NCI-H82 (cell line): ENCODE measurements at regions not wholly inside any gene's neighbourhood (a gene's known extent, or its start where the extent isn't known, plus 50 kb on each side); places are given as distances from the start of the nearest gene placed in this dataset.
A peak's percentile ranks its signal among the peaks of the same experiment; 100 is the strongest.
"Not testable (repeated sequence)": the region's sequence is repeated elsewhere in the genome, so short reads cannot be mapped to it uniquely, and the experiment has no call there.

ENCODE experiments used
- DNase-seq: peaks from one replicate; lab custom pipeline; 2025; lab: John Stamatoyannopoulos, UW

DNA sequence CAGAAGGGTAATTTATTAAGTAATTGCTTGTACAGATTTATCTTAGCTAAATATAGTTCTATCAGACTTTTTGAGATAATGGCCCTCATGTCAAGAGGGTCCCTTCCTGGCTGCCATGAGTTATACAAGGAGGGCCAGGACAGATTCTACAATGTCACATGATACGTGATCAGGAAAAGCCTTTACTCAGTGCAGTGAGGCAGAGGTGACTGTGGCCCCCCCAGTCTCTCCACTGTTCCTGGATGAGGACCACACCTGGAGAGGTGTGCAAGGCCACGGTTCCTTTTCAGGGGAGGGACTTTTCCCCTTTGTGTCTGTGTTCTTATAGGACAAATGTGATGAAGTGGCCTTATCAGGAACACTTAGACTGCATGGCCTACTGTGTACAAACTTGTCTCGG lies 54.3 kb upstream of the LRCH1 start:
- no peak for DNase-seq

DNA sequence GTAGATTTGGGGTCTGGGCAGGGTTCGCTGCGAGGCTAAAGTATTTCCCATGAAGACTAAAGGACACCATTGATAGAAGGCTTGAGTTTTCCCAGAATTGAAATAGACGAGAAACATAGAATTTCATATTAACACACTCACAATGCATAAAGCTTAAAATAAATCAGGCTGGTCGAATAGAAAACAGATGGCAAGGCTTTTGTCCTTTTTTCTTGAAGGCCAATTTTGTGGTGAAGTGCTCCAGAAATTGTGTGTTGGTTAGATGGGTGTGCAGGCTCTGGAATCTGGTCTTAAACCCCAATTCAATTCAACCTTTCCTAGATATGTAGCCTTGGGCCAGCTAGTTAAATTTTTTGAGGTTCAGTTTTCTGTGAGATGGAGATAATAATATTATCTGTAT lies 56.9 kb upstream of the LRCH1 start:
- peak; percentile 13 for DNase-seq

- no peak for DNase-seq
These were observed 57.3 kb upstream of the LRCH1 start for GRCh38 chr13:46495651-46496050.

GRCh38 chr13:46495066-46495465 lies 57.9 kb upstream of the LRCH1 start:
- no peak for DNase-seq

GRCh38 chr13:46492946-46493345 lies 60.0 kb upstream of the LRCH1 start:
- peak; percentile 79 for DNase-seq

DNA sequence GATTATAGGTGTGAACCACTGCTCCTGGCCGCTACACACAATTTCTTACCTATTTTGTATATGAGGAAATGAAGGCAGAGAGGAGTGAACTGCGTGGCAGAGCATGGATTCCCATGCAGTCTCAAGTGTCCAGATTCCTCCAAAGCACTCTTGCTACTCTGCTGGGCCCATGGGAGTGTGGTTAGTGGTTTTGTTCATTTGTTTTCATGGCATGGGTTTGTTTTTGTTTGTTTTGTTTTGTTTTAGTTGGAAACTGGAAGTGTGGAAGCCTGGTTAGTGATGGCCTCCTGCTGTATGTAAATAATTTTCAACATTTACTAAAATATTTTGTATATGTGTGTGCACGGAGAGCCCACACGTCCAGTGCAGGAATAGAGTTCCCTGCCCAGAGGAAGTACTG lies 61.3 kb upstream of the LRCH1 start:
- no peak for DNase-seq

DNA sequence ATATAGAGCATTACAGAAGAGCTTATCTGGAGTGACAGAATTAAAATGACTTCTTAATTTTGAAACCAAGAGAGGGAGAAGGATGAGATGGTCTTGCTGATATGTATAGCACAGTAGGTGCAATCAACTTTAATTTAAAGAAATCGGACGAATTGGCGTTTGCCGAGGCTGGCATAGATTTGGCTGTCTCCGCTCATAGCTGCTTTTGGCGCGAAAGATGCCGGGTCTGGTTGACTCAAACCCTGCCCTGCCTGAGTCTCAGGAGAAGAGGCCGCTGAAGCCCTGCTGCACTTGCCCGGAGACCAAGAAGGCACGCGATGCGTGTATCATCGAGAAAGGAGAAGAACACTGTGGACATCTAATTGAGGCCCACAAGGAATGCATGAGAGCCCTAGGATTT lies 62.3 kb upstream of the LRCH1 start:
- DNase-seq = peak; percentile 71

GRCh38 chr13:46490129-46490528 lies 62.8 kb upstream of the LRCH1 start:
- DNase-seq = peak; percentile 98

DNA sequence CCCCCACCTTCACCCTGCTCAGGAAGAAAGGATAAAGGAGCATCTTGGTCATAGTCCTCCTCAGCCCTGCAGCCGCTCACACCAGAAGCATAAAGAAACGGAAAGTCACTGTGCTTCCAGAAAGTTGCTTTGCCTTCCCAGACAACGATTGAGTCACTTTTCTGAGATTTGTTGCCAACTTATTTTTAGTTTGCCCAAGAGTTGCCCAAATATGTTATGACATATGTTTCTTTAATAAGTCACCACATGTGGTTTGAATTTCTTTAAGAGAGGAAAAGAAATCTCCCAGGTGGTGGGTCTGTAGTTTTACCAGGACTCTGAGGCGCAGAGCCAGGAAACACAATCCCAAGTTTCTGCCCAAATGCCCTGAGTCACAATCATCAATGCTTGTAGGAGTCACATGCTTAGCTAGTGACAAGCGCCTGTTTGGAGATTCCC lies 63.4 kb upstream of the LRCH1 start:
- DNase-seq = no peak

DNA sequence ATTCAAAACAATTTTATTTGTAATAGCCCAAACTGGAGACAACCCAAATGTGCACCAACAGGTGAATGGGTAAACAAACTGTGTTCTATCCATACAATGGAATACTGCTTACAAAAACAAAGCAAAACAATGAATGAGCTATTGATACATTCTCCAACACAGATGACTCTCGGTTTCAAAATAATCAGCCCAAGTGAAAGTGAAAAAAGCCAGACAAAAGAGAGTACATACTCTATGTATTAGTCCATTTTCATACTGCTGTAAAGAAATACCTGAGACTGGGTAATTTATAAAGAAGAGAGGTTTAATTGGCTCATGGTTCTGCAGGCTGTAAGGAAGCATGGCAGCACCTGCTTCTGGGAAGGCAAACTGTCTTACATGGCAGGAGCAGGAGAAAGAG lies 65.2 kb upstream of the LRCH1 start:
- no peak for DNase-seq

DNA sequence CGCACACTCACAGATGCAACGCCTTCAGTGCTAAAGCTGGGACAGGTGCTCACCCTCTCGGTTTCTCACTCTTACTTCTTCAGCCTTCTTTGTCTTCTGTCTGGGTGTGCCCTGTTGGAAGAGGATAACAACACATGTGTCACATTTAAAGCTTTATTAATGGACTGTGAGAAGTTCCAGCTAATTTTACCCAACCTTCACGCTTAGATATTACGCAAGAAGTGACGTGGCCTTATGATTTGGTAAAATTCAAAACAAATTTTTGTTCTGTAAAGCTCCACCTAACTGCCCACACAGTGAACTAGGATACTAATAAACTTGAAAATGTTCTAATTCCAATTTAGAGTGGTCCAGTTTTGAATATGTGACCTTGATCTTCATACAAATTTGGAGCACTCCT lies 66.7 kb upstream of the LRCH1 start:
- no peak for DNase-seq

- no peak for DNase-seq
These were observed 68.4 kb upstream of the LRCH1 start for GRCh38 chr13:46484561-46484960.

DNA sequence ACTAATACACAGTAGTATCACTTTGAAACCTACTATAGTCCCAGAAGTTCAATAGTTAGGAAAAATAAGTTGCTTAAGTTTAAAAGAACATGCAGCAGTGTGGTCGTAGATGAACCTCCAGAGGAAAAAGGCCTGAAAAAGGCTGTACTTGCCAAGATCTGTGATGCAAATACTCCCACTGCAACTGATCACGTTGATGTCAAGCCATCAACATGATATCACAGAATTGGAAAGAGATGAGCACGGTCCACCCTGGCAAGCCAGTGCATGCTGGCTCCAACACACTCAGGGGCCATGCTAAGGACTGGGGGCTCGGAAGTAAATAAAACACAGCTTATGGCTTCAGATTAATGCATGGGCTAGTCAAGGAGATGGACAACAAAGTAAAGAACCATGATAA lies 71.8 kb upstream of the LRCH1 start:
- DNase-seq = no peak

GRCh38 chr13:46480131-46480530 lies 72.8 kb upstream of the LRCH1 start:
- DNase-seq = no peak

DNA sequence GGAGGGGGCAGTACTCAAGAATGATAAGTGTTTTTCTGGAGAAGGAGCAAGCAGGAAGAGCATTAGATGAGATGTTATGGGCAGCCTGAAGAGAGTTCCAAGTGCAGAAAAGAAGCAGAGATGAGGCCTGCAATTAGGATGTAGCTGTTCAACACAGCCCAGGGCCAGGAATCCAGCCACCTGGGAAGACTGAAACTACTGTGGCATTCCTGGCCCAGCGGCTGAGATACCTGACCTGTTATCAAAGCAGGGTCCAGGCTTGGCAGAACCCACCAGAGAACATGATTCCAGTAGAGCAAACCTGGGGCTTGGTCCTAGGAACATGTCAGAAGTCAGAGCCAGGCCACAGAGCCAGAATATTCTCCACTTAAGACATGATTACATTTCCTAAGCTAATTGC lies 73.3 kb upstream of the LRCH1 start:
- DNase-seq = no peak

DNA sequence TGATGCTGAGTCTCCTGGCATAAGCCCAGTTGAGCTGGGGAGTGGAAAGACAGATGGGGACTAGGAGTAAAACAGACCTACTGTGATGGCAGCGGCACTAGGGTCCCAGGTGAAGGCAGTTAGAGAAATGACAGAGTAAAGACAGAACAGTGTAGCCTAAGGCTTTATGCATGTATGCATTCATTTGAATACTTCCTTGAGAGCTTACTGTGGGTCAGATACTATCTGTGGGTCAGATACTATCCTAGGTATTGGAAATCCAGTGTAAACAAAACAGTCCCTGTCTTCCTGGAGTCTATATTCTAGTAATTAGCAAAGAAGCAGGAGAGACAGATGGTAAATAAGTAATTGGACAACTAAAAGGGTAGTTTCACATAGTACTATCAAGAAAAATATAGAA lies 73.7 kb upstream of the LRCH1 start:
- DNase-seq = no peak

GRCh38 chr13:46478651-46479050 lies 74.3 kb upstream of the LRCH1 start:
- no peak for DNase-seq

DNA sequence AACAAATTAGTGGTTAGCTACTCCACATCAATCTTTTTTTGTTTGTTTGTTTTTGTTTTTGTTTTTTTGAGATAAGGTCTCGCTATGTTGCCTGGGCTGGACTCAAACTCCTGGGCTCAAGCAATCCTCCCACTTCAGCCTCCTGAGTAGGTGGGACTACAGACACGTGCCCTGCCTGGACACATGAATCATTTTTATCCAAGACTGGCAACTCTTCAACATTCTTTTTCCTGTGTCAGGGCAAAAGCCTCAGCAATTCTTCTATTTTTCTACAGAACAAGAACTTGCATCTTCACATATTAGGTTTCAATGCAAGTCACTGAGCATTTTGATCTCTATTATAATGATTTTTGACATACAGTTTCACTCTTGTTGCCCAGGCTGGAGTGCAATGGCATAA lies 76.8 kb upstream of the LRCH1 start:
- DNase-seq = no peak

DNA sequence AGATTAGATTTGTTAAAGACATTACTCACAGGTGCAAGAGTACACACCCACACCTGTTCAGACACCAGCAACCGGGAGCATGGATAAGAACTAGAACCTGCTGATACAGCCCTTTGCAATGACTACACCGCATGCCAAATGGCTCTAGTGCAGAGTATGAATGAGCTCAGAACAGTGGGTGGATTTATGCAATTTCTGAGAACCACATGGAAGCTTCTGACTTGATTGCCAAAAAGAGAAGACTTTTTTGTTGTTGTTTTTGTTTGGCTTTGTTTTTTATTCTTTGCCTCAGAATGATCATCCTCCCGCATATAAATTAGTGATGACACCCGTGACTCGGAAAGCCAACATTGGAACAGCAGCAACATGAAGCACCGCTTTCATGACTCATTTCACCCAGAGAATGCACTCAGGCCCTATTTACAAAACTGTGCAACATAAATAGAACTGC lies 77.4 kb upstream of the LRCH1 start:
- no peak for DNase-seq

GRCh38 chr13:46473806-46474205 lies 79.2 kb upstream of the LRCH1 start:
- DNase-seq = peak; percentile 33

DNA sequence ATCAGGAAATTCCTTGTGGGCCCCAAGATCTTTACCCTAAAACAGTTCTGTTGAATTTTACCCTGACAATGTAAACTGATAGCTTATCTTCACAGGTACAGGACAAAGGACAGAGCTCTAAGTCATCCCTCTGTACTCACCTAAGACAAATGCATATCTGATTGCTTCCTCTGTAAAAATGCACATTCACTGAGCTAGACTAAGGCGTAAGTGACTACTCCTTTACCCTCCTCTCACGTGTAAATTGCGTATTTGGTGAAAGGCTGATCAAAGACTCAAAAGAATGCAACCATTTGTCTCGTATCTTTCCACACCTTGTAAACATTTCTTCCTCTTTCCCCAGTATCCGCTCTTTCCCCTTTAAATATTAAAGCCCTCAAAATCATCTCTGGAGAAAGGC lies 80.6 kb upstream of the LRCH1 start:
- DNase-seq = no peak

GRCh38 chr13:46469699-46470098 lies 82.6 kb upstream of the RUBCNL start:
- not testable (repeated sequence) for DNase-seq

- no peak for DNase-seq
These were observed 81.8 kb upstream of the RUBCNL start for GRCh38 chr13:46468570-46469463.

GRCh38 chr13:46467694-46468093 lies 80.6 kb upstream of the RUBCNL start:
- DNase-seq = not testable (repeated sequence)
